SU-DHL-6 (cell line): ENCODE measurements at regions not wholly inside any gene's neighbourhood (a gene's known extent, or its start where the extent isn't known, plus 50 kb on each side); places are given as distances from the start of the nearest gene placed in this dataset.

Experiments used
- EZH2phosphoT487 ChIP-seq: fragments of 200-600 bp; sonication (generic), shearing (Covaris generic); conservative IDR thresholded peaks from 2 replicates; pipeline ENCODE4 v1.6.1; 2018; ENCODE audit warnings: mild to moderate bottlenecking, antibody characterized with exemption, low read length, moderate library complexity, mixed read lengths
- TF ChIP-seq, protein P1 (sequence below): fragments of 200-600 bp; sonication (generic); IDR thresholded peaks from one replicate; pipeline ENCODE4 v1.5.1; 2017; ENCODE audit warnings: antibody characterized with exemption, mild to moderate bottlenecking, low read length, moderate library complexity; ENCODE audit not compliant: insufficient read depth, poor library complexity, severe bottlenecking

DNA sequence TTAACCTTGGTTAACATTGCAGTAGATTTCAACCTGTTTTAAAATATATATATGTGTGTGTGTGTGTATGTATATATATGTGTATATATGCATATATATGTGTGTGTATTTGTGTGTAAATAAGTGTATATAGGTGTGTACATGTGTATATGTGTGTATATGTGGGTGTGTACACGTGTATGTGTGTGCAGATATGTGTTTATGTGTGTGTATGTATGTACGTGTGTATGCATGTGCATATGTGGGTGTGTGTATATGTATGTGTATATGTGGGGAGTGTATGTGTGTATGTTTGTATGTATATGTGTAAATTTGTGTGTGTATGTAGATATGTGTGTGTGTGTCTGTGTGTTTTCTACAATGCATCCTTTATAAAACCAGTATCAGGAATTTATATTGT lies 205.5 kb upstream of the FOXF1 start:
- TF ChIP-seq, protein P1, sequence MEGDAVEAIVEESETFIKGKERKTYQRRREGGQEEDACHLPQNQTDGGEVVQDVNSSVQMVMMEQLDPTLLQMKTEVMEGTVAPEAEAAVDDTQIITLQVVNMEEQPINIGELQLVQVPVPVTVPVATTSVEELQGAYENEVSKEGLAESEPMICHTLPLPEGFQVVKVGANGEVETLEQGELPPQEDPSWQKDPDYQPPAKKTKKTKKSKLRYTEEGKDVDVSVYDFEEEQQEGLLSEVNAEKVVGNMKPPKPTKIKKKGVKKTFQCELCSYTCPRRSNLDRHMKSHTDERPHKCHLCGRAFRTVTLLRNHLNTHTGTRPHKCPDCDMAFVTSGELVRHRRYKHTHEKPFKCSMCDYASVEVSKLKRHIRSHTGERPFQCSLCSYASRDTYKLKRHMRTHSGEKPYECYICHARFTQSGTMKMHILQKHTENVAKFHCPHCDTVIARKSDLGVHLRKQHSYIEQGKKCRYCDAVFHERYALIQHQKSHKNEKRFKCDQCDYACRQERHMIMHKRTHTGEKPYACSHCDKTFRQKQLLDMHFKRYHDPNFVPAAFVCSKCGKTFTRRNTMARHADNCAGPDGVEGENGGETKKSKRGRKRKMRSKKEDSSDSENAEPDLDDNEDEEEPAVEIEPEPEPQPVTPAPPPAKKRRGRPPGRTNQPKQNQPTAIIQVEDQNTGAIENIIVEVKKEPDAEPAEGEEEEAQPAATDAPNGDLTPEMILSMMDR, result no peak
- TF ChIP-seq EZH2phosphoT487, result no peak
